Coronary artery (tissue), 2 donors: ENCODE measurements at regions not wholly inside any gene's neighbourhood (a gene's known extent, or its start where the extent isn't known, plus 50 kb on each side); places are given as distances from the start of the nearest gene placed in this dataset.
"Not testable (repeated sequence)": the region's sequence is repeated elsewhere in the genome, so short reads cannot be mapped to it uniquely, and the experiment has no call there.

Source experiments
- DNase-seq: peaks from one replicate; pipeline ENCODE4 v3.0.0-alpha.2; 2017; ENCODE audit warnings: low spot score
- H3K27ac ChIP-seq, 2 donors: fragments of 200-600 bp; sonication (generic); one replicate each; pipeline ENCODE4 v1.5.1; 2016 to 2019
- H3K4me3 ChIP-seq: fragments of 200-600 bp; sonication (generic); 2 replicates; pipeline ENCODE4 v1.5.1; 2016; ENCODE audit warnings: mild to moderate bottlenecking, moderate library complexity
- CTCF ChIP-seq: fragments of 200-600 bp; sonication (generic); IDR thresholded peaks from one replicate; pipeline ENCODE4 v1.5.1; 2019; ENCODE audit warnings: antibody characterized with exemption

GRCh38 chr5:18503797-18504328, 869.6 kb downstream of the TAF11L14 start:
- no peak for DNase-seq
- TF ChIP-seq CTCF, result no peak
- Histone ChIP-seq H3K27ac (no peak overlapping the region), H3K4me3 (no peak overlapping the region)

- no peak for TF ChIP-seq CTCF
- Histone ChIP-seq H3K27ac (no peak overlapping the region), H3K4me3 (no peak overlapping the region)
- DNase-seq, result no peak
These were observed 872.9 kb downstream of the TAF11L14 start for GRCh38 chr5:18507114-18507513.

- H3K27ac ChIP-seq, result no peak overlapping the region
- no peak for TF ChIP-seq CTCF
- H3K4me3 ChIP-seq, result no peak overlapping the region
These were observed 883.6 kb downstream of the TAF11L14 start for GRCh38 chr5:18517641-18518380.

GRCh38 chr5:18523380-18523779, 889.1 kb downstream of the TAF11L14 start:
- H3K27ac ChIP-seq, result no peak overlapping the region
- no peak for DNase-seq
- H3K4me3 ChIP-seq, result no peak overlapping the region
- no peak for TF ChIP-seq CTCF

More at GRCh38 chr5:18517641-18518380, 883.6 kb downstream of the TAF11L14 start:
- no peak for DNase-seq

GRCh38 chr5:18526792-18527405, 892.6 kb downstream of the TAF11L14 start:
- no peak for TF ChIP-seq CTCF
- no peak for DNase-seq
- H3K27ac ChIP-seq, result no peak overlapping the region
- H3K4me3 ChIP-seq, result no peak overlapping the region

GRCh38 chr5:18533137-18533536, 898.9 kb downstream of the TAF11L14 start:
- no peak for TF ChIP-seq CTCF
- Histone ChIP-seq H3K27ac (no peak overlapping the region), H3K4me3 (no peak overlapping the region)
- no peak for DNase-seq

- no peak overlapping the region for H3K27ac ChIP-seq
These were observed 899.9 kb downstream of the TAF11L14 start for GRCh38 chr5:18534119-18534518.

GRCh38 chr5:18535753-18536152, 901.5 kb downstream of the TAF11L14 start:
- not testable (repeated sequence) for DNase-seq, H3K27ac ChIP-seq, H3K4me3 ChIP-seq

More at GRCh38 chr5:18534119-18534518, 899.9 kb downstream of the TAF11L14 start:
- no peak for TF ChIP-seq CTCF
- no peak for DNase-seq
- H3K4me3 ChIP-seq, result no peak overlapping the region
